ENCODE measurements at regions not wholly inside any gene's neighbourhood (a gene's known extent, or its start where the extent isn't known, plus 50 kb on each side); places are given as distances from the start of the nearest gene placed in this dataset.

DNA sequence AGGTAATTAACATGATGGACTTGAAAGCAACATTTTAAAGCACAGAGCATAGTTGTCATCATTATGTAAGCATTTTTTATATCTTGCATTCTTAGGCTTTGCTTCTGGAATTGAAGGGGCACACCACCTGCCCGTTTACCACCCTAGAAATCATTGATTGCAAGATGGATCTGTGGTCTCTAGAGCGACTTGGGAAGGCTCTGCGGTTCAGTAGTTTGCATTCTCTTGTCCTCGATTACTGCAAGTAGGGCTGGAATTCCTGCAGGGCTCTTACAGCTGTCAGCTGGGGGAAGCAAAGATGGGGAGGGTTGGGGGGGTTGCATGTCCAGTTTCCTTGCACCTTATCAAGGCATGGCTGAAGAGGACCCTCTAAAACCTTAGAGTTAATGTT, 56.7 kb upstream of the RNF7 start:
- TF ChIP-seq CTCF (IDR thresholded peaks at IDR 0.05; ENCODE audit: low read depth, low read length, missing input control) (no peak), YY1 (IDR thresholded peaks at IDR 0.05) (no peak), TAF1 (conservative IDR thresholded peaks at IDR 0.05) (no peak), JUND (IDR thresholded peaks at IDR 0.05) (no peak), HNF4A (conservative IDR thresholded peaks at IDR 0.05) (no peak), SP1 (IDR thresholded peaks at IDR 0.05) (no peak), RAD21 (IDR thresholded peaks at IDR 0.05) (no peak), GABPA (IDR thresholded peaks at IDR 0.05 in 1 of 2, conservative IDR thresholded peaks at IDR 0.05 in 1 of 2) (no peak), FOXA1 (IDR thresholded peaks at IDR 0.05) (no peak), HNF4G (IDR thresholded peaks at IDR 0.05) (no peak)
- TF ChIP-seq, protein P1, sequence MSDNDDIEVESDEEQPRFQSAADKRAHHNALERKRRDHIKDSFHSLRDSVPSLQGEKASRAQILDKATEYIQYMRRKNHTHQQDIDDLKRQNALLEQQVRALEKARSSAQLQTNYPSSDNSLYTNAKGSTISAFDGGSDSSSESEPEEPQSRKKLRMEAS (IDR thresholded peaks at IDR 0.05): no peak
- TF ChIP-seq, protein P2, sequence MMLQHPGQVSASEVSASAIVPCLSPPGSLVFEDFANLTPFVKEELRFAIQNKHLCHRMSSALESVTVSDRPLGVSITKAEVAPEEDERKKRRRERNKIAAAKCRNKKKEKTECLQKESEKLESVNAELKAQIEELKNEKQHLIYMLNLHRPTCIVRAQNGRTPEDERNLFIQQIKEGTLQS (IDR thresholded peaks at IDR 0.05): no peak
- TF ChIP-seq, protein P3, sequence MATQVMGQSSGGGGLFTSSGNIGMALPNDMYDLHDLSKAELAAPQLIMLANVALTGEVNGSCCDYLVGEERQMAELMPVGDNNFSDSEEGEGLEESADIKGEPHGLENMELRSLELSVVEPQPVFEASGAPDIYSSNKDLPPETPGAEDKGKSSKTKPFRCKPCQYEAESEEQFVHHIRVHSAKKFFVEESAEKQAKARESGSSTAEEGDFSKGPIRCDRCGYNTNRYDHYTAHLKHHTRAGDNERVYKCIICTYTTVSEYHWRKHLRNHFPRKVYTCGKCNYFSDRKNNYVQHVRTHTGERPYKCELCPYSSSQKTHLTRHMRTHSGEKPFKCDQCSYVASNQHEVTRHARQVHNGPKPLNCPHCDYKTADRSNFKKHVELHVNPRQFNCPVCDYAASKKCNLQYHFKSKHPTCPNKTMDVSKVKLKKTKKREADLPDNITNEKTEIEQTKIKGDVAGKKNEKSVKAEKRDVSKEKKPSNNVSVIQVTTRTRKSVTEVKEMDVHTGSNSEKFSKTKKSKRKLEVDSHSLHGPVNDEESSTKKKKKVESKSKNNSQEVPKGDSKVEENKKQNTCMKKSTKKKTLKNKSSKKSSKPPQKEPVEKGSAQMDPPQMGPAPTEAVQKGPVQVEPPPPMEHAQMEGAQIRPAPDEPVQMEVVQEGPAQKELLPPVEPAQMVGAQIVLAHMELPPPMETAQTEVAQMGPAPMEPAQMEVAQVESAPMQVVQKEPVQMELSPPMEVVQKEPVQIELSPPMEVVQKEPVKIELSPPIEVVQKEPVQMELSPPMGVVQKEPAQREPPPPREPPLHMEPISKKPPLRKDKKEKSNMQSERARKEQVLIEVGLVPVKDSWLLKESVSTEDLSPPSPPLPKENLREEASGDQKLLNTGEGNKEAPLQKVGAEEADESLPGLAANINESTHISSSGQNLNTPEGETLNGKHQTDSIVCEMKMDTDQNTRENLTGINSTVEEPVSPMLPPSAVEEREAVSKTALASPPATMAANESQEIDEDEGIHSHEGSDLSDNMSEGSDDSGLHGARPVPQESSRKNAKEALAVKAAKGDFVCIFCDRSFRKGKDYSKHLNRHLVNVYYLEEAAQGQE (IDR thresholded peaks at IDR 0.05): no peak
- TF ChIP-seq, protein P4, sequence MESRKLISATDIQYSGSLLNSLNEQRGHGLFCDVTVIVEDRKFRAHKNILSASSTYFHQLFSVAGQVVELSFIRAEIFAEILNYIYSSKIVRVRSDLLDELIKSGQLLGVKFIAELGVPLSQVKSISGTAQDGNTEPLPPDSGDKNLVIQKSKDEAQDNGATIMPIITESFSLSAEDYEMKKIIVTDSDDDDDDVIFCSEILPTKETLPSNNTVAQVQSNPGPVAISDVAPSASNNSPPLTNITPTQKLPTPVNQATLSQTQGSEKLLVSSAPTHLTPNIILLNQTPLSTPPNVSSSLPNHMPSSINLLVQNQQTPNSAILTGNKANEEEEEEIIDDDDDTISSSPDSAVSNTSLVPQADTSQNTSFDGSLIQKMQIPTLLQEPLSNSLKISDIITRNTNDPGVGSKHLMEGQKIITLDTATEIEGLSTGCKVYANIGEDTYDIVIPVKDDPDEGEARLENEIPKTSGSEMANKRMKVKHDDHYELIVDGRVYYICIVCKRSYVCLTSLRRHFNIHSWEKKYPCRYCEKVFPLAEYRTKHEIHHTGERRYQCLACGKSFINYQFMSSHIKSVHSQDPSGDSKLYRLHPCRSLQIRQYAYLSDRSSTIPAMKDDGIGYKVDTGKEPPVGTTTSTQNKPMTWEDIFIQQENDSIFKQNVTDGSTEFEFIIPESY (IDR thresholded peaks at IDR 0.05): no peak

Measured in liver (tissue), 3 donors.